ENCODE measurements at regions not wholly inside any gene's neighbourhood (a gene's known extent, or its start where the extent isn't known, plus 50 kb on each side); places are given as distances from the start of the nearest gene placed in this dataset.

GRCh38 chr3:6532101-6532500 is 328.8 kb upstream of the GRM7 start:
- DNase-seq, result no peak

DNA sequence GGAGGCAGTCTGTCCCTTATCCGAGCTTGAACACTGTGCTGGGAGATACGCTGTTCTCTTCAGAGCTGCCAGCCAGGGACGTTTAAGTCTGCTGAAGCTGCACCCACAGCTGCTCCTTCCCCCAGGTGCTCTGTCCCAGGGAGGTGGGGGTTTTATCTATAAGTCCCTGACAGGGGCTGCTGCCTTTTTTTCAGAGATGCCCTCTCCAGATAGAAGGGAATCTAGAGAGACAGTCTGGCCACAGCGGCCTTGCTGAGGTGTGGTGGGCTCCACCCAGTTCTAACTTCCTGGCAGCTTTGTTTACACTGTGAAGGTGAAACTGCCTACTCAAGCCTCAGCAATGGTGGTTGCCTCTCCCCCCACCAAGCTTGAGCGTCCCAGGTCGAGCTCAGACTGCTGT is 319.9 kb upstream of the GRM7 start:
- DNase-seq, result no peak

GRCh38 chr3:6542795-6543194 is 318.1 kb upstream of the GRM7 start:
- no peak for DNase-seq

DNA sequence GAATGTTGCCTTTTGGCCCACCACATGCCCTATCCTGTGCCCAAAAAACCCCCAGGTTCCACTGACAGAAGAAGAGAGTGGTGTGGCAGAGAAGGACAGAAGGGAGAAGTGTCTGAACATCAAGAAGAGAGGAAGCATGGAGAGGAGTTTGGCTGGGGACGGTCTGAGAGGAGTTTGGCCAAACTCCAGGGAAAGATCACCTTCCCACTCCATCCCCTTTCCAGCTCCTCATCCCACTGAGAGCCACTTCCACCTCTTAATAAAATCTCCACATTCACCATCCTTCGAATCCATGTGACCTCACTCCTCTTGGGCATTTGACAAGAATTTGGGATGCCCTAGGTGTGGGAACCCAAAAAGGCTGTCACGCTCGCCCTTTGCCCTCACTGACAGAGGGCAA is 311.6 kb upstream of the GRM7 start:
- DNase-seq, result no peak

DNA sequence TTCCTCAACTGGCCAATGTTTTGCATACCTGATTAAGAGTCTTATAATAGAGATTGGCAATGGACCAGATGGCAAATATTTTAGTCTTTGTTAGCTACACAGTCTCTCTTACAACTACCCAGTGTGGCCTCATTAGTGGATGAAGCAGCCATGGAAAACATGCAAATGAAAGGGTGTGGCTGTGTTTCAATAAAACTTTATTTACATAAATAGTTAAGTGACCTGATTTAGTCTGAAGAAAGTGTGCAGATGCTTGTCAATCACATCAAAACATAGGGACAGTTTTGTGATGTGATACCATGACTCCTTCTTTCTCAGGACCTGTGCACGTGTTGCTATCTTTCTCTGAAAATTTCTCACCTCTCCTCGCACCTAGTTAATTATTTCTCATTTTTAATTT is 309.8 kb upstream of the GRM7 start:
- DNase-seq, result no peak

DNA sequence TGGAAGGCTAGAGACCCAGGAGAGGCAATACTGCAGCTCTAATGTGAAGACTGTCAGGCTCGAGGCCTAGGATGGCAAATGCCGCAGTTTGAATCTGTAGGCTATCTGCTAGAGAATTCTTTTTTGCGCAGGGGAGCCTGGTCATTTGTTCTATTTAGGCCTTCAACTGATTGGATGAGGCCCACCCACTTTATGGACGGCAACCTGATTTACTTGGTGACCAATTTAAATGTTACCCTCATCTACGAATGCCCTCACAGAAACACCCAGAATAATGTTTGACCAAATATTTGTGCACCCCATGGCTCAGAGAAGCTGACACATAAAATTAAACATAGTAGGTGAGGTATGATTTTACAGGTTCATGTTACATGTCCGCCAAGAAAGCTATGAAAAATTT is 300.7 kb upstream of the GRM7 start:
- no peak for DNase-seq

DNA sequence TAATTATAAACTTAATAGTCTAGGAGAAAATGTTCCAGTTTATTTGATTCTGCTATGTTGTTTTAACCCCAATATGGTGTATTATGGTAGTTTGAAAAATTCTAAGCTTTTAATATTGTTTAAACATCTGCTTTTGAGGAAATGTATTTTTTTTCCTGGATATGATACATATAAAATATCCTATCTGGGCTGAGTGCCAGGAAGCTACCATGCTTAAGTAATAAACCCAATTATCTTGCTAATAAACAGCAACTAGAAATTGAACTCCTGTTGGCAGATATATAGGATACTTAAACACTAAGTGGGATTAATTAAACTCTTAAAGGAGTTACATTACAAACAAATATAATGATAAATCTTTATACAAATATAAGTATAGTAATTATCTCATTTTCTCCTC is 293.7 kb upstream of the GRM7 start:
- no peak for DNase-seq

DNA sequence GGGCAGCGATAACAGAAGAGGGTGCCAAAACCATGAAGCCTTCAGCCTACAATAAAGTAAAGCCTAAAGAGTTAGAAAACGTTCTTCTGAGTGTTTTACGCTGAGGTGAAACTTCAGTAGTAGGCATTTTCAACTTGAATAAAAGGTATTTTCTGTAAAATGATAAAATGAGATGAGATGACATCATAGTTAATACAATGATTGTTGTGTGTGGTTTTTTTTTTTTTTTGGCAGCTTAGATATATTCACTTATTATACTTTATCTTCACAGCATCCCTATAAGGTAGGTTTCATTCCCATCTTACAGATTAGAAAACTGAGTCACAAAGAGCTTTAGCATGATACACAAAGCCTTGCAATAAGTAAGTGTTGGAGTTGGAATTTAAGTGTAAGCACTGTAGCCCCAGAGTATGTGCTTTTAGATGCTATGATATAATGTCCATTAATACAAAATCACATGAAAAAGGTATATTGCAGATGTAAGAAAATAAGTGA is 291.9 kb upstream of the GRM7 start:
- DNase-seq, result no peak

GRCh38 chr3:6571448-6571847 is 289.5 kb upstream of the GRM7 start:
- no peak for DNase-seq

DNA sequence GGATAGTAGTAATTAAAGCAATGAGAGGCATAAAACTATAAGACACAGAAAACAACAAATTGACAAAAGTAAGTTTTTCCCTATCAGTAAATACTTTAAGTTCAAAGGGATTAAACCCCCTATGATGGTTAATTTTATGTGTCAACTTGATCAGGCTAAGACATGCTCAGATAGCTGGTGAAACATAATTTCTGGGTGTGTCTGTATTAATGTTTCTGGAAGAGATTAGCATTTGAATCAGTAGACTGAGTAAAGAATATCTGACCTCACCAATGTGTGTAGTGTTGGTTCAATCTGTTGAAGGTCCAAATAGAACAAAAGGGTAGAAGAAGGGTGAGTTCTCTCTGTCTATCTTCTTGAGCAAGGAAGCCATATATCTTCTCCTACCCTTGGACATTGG is 283.3 kb upstream of the GRM7 start:
- no peak for DNase-seq

GRCh38 chr3:6578526-6578925 is 282.4 kb upstream of the GRM7 start:
- no peak for DNase-seq

GRCh38 chr3:6580808-6581207 is 280.1 kb upstream of the GRM7 start:
- no peak for DNase-seq

DNA sequence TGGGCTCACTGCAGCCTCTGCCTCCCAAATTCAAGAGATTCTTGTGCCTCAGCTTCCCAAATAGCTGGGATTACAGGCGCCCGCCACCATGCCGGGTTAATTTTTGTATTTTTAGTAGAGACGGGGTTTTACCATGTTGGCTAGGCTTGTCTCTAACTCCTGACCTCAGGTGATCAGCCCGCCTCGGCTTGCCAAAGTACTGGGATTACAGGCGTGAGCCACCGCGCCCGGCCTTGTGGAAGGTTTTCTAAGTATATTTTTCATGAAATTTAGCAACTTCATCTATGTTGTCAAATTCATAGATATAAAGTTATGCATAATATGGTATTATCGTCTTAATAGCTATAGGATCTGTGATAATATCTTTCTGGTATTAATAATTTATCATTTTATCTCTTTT is 275.6 kb upstream of the GRM7 start:
- DNase-seq, result no peak

DNA sequence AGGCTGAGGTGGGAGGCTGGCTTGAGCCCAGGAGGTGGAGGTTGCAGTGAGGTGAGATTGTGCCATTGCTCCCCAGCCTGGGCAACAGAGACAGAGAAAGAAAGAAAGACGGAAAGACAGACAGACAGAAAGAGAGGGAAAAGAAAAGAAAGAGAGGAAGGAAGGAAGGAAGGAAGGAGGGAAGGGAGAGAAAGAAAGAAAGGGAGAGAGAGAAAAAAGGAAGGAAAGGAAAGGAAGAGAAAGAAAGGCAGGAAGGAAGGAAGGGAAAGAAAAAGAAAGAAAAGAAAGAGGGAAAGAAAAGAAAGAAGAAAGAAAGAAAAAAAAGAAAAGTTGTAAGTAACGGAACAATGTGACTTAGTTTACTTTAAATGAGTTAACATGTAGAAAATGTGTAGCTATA is 260.7 kb upstream of the GRM7 start:
- DNase-seq, result no peak

DNA sequence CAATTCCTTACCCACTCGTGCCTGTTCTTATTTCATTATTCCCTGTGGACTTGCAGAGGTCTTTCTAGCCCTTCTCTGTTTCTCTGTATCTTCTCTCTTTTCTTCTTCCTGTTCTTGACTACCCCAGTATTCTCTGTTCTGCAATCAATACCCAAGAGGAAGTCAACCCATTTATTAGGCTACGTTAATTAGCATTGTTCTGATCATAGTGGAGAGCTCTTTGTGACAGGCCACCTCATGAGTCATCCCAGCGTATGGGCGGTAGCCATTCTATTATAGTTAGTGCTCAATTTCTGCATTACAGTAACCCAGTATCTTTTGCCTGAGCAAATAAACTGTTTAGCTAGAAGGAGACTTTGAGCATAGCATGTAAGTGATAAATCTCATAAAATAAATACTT is 259.5 kb upstream of the GRM7 start:
- DNase-seq, result no peak

DNA sequence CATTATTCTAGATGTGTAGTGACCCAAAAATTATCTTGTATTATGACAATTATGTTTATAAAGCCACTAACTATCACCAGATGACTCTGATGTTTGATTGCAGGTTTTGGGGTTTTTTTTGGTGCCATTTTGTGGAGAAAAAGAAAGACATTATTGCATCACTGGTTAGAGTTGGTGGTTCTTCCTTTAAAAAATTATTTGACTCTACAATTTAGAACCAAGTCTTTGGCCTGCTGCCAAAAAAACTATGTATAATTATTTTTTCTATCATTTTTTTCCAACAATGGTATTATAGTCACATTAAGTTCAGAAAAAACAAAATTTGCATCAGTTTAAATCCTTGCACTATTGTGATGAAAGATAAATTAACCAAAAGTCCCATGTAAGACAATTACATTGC is 258.6 kb upstream of the GRM7 start:
- no peak for DNase-seq

DNA sequence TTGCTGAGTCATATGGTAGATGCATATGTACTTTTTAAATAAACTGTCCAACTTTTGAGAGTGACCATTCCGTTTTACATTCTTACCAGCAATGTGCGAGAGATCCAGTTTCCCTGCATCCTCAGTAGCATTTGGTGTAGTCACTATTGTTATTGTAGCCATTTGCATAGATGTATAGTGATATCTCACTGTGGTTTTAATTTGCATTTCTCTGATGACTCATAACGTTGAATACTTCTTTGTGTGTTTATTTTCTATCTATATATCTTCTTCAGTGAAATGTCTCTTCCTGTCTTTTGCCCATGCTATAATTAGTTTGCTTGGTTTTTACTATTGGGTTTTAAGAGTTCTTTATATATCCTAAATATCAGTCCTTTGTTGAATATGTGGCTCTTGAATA is 255.7 kb upstream of the GRM7 start:
- no peak for DNase-seq

DNA sequence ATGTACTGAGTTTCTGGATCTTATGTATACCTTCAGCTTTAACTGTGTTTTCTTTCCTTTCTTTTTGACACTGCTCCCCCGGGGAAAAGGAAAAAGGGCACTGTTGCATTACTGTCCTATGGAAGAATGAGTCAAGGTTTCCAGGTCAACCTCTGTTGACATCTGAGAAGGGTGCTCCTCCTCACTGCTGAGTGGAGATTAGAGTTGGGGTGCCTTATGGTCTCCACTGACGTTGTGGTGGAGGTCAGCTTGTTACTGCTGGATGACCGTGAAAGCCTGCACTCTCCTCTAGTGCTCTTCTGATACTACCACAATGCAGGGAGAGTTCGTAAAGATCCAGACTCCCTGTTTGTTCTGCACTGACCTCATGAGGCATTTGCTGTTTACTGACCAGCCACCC is 252.1 kb upstream of the GRM7 start:
- DNase-seq, result no peak

DNA sequence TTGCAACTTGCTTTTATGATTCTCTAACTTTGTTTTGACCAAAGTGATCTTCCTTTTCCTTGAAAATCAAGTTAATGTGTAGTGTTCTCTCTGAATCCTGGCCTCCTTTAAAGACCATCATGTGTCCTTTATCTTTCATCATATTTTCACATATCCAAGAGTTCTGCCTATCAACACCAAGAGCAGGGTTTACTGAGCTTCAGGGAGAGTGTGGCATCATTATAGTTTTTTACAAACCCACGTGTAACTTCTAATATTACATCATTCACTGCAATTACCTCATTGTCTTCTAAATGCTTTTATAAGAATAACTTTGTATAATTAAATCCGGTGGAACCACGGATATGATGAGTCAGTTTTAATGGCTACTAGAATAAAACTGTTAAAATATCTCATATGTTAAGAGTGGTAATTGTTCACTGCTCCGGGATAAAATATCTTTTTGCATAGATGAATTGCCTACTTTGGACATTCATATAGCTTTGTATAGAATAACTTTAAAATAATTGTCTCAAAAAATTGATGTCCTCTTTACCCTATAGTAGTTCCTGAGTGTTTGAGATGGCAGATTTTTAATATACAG is 248.8 kb upstream of the GRM7 start:
- DNase-seq, result no peak

GRCh38 chr3:6622260-6622659 is 238.7 kb upstream of the GRM7 start:
- DNase-seq, result no peak

GRCh38 chr3:6622712-6623111 is 238.2 kb upstream of the GRM7 start:
- DNase-seq, result no peak

DNA sequence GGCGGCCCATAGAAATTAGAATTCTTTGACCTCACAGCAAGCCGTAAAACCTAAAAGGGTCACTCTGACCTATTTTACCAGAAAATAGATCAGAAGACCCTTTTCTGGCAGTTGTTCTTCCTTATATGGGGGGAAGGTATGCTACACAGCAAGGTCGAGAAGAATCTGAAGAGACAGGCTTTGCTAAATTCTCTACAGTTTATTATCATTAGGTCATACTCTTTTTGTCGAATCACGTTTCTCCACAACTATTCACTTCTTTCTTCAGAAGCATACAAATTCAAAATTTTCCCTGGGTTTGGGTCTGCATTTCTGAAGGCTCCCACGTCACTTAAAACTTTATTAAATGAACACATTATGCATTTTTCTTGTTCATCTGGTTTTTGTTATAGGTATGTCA is 229.5 kb upstream of the GRM7 start:
- no peak for DNase-seq

DNA sequence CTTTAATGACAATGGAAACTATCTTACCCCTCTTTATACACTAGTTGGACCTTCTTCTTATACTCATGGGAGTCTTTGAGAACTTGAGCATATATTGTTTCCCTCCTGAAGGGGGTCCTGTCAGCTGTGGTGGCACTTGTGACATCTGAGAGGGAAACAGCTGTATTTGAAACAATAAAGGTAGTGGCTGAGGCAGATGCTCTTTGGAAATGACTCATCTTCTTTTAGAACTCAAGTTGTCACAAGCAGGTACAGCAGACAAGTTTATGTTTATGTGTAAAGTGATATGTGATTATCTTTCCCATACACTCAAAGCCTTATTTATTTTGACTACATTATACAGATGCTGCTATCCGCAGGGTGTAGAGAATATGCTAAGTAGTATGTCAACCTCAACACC is 220.0 kb upstream of the GRM7 start:
- DNase-seq, result no peak

- no peak for DNase-seq
Measured at GRCh38 chr3:6644070-6644929, 216.6 kb upstream of the GRM7 start.

DNA sequence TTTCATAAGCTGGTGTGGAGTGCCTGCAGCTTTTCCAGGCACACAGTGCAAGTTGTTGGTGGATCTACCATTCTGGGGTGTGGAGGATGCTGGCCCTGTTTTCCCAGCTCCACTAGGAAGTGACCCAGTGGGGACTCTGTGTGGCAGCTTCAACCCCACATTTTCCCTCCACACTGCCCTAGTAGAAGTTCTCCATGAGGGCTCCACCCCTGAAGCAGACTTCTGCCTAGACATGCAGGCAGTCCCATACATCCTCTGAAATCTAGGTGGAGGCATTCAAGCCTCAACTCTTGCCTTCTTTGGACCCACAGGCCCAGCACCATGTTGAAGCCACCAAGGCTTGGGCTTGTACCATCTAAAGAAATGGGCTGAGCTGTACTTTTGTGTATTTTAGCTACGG is 206.2 kb upstream of the GRM7 start:
- no peak for DNase-seq
